Endothelial cell of hepatic sinusoid (primary cell): ENCODE measurements at regions not wholly inside any gene's neighbourhood (a gene's known extent, or its start where the extent isn't known, plus 50 kb on each side); places are given as distances from the start of the nearest gene placed in this dataset.

ENCODE experiments used
- in situ Hi-C: cut with HindIII; loops from 2 replicates; pipeline ENCODE4 v1.10.0; 2017; ENCODE audit warnings: low sequenced_read_pairs

DNA sequence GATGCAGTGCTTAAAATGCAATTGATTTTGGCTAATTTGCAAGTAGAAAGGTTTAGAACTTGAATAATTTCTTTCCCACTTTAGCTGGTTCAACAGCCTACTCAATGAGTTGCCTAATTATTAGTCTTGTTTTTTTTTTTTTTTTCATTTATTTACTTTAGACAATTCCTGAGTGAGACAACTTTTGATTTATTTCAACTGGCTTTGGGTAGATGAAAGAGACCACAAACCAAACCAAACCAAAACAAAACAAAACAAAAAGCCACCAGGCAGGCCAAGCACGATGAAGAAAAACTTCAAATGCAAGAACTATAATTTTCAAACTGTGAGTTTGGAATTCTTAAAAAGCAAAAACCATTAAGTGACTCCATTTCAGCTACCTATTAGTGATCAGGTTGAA is 469.9 kb downstream of the GBE1 start:
- in situ Hi-C loops, result no loop called here

DNA sequence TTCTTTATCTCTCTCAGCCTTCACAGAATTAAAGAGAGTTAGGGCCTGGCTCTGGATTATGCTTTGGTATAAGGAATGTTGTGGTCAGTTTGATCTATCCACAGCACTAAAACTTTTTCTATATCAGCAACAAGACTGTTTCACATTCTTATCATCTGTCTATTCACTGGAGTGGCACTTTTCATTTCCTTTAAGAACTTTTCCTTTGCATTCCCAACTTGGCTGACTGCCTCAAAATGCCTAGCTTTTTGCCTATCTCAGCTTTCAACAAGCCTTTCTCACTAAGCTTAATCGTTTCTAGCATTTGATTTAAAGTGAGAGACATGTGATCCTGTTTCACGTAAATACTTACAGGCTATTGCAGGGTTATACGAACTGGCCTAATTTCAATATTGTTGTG is 471.8 kb downstream of the GBE1 start:
- in situ Hi-C loops, result no loop called here

- in situ Hi-C loops, result no loop called here
Measured at GRCh38 chr3:81279481-81280379, 481.7 kb downstream of the GBE1 start.

DNA sequence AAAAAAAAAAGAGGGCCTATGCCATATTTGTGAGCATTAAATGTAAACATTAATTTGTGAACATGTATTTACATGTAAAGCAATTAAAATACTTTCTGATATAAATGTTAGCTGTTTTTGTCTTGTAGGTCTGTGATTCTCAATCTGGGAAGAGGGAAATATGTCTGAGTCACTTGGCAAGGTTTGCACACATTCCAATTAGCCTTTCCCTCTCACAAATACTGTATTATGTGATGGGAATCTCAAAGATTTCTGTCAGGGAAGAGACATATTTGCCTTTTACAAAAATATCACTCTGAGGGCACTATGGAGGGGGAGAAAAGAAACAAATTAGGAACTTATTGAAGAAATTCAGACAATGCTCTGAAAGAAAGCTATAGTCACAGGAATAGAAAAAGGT is 483.6 kb downstream of the GBE1 start:
- in situ Hi-C loops, result no loop called here

DNA sequence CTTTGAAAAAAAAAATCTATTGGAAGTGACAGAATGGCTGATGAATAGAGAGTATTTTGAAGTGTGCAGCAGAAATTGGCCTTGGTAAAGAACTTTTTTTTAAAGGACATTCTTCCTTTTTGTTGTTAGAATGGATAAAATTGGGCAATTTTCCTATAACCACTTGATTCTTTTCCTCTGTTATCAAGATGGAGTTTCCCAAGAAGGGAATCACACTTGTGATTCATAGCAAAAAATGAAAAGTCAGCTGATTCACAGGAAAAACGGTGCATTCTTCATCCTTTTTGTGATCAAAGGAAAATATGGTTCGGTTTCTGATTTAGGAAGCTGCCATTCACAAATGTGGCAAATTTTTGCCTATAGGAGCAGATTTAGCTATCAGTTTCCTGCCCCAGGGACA is 486.8 kb downstream of the GBE1 start:
- in situ Hi-C loops, result no loop called here

GRCh38 chr3:81270603-81271379 is 490.7 kb downstream of the GBE1 start:
- in situ Hi-C loops, result no loop called here

DNA sequence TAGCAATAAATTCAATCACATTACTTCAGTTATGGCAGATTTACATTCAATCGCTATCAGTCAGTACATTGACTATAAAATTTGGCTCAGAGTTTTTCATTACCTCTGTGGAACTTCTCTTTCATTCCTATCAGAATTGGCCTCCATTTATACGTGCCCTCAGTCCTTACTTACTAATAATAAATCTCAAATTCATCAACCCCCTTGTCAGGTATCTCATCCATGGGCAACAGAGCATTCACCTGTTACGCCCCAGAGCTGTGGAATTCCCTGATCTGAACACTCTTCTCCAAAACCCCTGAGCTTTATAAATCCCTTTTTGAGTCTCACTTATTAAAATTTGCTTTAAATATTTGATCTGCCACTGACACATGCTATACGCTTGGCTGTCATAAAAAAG is 492.9 kb downstream of the GBE1 start:
- in situ Hi-C loops, result no loop called here

- in situ Hi-C loops, result no loop called here
Measured at GRCh38 chr3:81261996-81262395, 499.4 kb downstream of the GBE1 start.

DNA sequence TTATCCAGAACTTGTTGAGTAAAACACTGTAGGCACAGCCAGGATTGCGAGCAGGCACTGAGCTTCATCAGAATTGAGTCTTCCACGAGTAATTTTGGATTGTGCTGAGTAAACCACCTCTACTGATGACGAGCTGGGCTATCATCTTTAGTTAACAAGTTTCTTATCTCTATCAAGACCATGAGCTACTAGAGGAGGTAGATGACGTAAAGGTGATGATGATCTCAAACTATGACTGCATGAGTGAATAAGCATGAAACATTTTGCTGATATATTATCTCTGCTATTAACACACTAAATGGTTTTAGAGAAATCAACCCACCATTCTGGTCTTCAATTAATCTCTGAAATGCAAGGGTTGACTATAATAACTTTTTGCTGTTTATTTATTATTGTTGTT is 506.0 kb downstream of the GBE1 start:
- in situ Hi-C loops, result no loop called here

DNA sequence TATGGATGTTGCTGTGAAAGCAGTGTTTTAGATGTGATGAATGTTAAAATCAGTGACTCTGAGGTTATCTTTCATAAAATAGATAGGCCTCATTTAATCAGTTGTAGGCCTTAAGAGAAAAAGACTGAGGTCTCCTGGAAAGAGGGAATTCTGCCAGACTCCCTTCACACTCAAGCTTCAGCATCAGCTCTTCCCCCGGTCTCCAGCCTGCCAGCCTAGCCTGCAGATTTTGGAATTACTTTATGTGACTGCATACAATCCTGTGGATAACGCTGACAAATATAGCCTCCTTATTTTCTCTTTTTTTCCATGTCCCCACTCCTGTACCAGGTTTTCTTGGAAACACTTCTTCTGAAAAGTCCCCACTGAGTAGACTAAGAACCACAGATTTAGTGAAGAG is 510.3 kb downstream of the GBE1 start:
- in situ Hi-C loops, result no loop called here

DNA sequence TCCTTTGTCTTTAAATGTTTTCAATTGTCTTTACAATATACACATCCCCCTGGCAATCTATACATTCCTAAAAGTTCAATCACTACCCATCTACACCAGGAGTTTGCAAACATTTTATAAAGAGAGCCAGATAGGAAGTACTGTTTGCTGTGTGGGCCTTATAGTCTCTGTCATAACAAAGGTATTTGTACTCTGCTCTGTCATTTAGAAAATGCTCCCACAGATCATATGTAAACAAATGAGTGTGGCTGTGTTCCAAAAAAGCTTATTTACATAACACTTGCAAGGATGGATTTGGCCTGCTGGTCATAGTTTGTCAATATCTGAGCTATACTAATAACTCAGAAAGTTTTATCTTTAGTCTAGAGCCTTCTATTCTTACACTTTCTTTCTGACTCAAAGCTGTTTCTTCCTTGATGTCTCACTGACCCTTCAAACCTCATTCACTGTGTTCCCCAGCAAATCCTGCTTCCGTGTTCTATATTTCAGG is 511.9 kb downstream of the GBE1 start:
- in situ Hi-C loops, result no loop called here

GRCh38 chr3:81245501-81245900 is 515.9 kb downstream of the GBE1 start:
- in situ Hi-C loops, result no loop called here

DNA sequence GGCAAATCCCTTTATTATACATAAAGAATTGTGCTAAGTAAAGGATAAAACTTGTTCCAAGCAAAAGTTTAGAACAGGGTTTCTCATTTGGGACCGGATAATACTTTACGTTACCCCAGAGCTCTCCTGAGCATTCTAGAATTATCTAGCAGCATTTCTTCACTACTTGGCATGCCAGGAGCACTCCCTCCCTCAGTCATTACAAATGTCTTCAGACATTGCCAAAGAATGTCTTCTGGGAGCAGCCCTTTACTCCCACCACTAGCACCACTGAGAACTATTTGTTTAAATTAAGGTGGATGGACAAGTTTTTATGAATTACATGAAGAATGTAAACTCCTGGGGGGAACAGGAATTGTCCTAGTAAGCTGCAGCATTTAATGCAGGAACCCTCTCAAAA is 516.4 kb downstream of the GBE1 start:
- in situ Hi-C loops, result no loop called here

DNA sequence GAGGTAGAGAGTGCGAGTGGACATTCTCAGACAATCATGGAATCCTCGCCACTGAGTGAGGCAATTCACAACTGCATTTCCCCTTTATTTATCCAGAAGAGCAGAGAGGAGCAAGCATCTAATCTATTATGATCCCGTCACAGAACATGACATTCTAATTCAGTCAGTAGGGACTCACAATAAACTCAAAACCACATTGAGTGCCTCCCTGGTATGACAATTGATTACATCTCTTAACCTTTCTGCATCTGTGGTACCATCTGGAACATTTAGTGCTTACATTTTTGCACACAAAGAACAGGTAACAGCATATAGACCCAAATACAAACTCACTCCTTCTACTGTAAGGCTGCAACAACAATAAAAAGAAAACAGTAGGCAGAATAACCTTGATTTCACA is 517.2 kb downstream of the GBE1 start:
- in situ Hi-C loops, result no loop called here

DNA sequence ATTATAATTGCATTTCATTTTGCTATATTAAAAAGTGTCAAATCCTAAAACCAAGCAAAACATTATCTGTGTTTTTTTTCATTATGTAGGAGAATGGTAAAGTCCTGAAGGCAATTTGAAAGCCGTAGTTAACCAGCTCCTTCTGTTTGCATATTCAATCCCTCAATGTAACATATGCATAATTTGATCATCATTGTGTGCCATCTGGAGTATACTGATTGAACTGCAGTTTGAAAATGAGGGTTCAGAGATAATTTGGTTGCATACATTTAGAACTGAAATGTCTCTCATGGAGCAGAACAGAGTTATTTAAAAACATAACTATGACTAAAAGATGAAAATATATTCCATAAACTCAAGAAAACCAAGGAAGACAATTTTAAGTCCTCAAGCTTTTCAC is 518.6 kb downstream of the GBE1 start:
- in situ Hi-C loops, result no loop called here

GRCh38 chr3:81237181-81237580 is 524.3 kb downstream of the GBE1 start:
- in situ Hi-C loops, result no loop called here

- in situ Hi-C loops, result no loop called here
Measured at GRCh38 chr3:81218023-81218422, 543.4 kb downstream of the GBE1 start.

DNA sequence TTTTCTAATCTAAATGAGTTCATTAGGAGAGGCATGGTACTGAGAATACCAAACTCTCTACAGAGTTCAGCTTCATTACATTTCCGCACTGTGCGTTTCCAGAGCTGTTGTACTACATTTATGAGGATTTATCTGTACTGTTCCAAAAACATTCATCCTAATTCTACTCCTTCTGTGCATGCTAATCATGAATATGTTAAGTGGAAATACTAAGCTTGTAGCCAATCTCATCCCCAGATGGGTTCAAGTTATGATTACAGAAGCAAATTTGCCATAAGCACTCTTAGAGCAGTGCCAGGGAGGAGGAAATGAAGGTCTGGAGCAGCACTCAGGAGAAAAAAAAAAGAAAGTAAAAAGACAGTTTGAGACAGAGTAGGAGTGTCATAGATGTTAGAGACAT is 544.3 kb downstream of the GBE1 start:
- in situ Hi-C loops, result no loop called here

DNA sequence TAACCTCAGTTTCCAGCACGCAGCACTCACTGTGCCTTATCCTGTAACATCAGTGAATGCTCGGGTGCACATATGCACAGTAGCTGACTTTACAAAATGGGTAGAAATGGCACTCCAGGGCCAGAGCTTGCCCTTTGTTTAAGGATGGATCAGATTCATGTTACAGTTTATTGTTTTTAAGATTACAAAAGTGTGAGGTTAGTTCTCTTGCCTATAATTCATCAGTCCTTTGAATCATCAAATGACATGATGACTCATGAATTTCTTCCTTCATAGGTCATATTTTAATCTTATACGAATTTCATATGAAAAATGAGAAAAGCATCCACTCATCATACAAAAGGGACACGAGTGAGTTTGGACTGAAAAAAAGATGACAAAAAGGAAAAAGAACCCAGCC is 545.3 kb downstream of the GBE1 start:
- in situ Hi-C loops, result no loop called here

DNA sequence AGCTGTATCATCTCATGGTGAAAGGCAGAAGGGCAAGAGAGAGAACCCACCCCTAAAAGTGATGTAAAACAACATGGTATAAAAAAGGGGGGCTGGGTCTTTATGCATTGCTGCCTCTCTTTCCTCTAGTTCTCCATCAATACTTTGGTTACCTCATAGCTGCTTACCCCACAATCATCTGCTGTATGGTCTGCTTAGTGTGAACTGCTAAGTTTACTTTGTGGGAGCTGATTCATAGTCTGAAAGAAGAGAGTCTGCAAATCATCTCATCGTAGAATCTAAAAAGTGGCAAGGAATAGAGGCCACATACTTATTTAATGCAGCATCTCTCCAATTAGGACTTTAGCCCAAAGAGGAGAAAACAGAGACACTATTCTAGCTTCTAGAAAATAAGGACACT is 546.8 kb downstream of the GBE1 start:
- in situ Hi-C loops, result no loop called here

- in situ Hi-C loops, result no loop called here
Measured at GRCh38 chr3:81199587-81199986, 561.9 kb downstream of the GBE1 start.

GRCh38 chr3:81198756-81199155 is 562.7 kb downstream of the GBE1 start:
- in situ Hi-C loops, result no loop called here
